Transverse colon (tissue), 4 donors: ENCODE measurements at regions not wholly inside any gene's neighbourhood (a gene's known extent, or its start where the extent isn't known, plus 50 kb on each side); places are given as distances from the start of the nearest gene placed in this dataset.

ENCODE experiments used
- CTCF ChIP-seq, 5 experiments: fragments of 200-600 bp in 3 of 5; fragments of 450-650 bp in 2 of 5; sonication (generic) in 3 of 5; IDR thresholded peaks; 1 replicate in 2 of 5; 2 replicates in 3 of 5; pipeline ENCODE4 v1.5.1; 2016 to 2017; ENCODE audit warnings: antibody characterized with exemption in 5 of 5, inconsistent platforms in 3 of 5, mild to moderate bottlenecking in 2 of 5, moderate library complexity in 1 of 5
- POLR2AphosphoS5 ChIP-seq, 3 donors: sonication (generic); formaldehyde crosslinking; IDR thresholded peaks; one replicate each; pipeline ENCODE4 v1.6.1; 2016; ENCODE audit warnings: antibody characterized with exemption in 3 of 3

GRCh38 chr4:181151856-181152255 lies 1091.3 kb upstream of the TENM3 start:
- TF ChIP-seq POLR2AphosphoS5 (IDR thresholded peaks at IDR 0.05) (no peak), CTCF (IDR thresholded peaks at IDR 0.05) (no peak)
